ENCODE measurements at regions not wholly inside any gene's neighbourhood (a gene's known extent, or its start where the extent isn't known, plus 50 kb on each side); places are given as distances from the start of the nearest gene placed in this dataset.

GRCh38 chr9:88224938-88225337, 86.7 kb upstream of the SPATA31C2 start:
- no peak for DNase-seq

- no peak for DNase-seq
Observed at GRCh38 chr9:88221105-88221504, 82.8 kb upstream of the SPATA31C2 start.

- DNase-seq = no peak
Observed at GRCh38 chr9:88220652-88221051, 82.4 kb upstream of the SPATA31C2 start.

- DNase-seq = no peak
Observed at GRCh38 chr9:88219601-88220000, 81.3 kb upstream of the SPATA31C2 start.

GRCh38 chr9:88218726-88219125, 80.5 kb upstream of the SPATA31C2 start:
- no peak for DNase-seq

GRCh38 chr9:88216126-88216995, 78.1 kb upstream of the SPATA31C2 start:
- DNase-seq = no peak

- DNase-seq = no peak
Observed at GRCh38 chr9:88215196-88216125, 77.2 kb upstream of the SPATA31C2 start.

- DNase-seq = no peak
Observed at GRCh38 chr9:88202321-88202720, 64.0 kb upstream of the SPATA31C2 start.

- DNase-seq = no peak
Observed at GRCh38 chr9:88198341-88198807, 60.1 kb upstream of the SPATA31C2 start.

- DNase-seq = no peak
Observed at GRCh38 chr9:88197781-88198340, 59.6 kb upstream of the SPATA31C2 start.

- no peak for DNase-seq
Observed at GRCh38 chr9:88197016-88197415, 58.7 kb upstream of the SPATA31C2 start.

GRCh38 chr9:88196142-88196790, 58.0 kb upstream of the SPATA31C2 start:
- DNase-seq = no peak

- no peak for DNase-seq
Observed at GRCh38 chr9:88193766-88194165, 55.5 kb upstream of the SPATA31C2 start.

- DNase-seq = no peak
Observed at GRCh38 chr9:88191456-88191855, 53.2 kb upstream of the SPATA31C2 start.

- no peak for DNase-seq
Observed at GRCh38 chr9:88189371-88189770, 51.1 kb upstream of the SPATA31C2 start.

All from activated naive CD4-positive, alpha-beta T cell (primary cell).